Liver (tissue), 8 donors: ENCODE measurements at regions not wholly inside any gene's neighbourhood (a gene's known extent, or its start where the extent isn't known, plus 50 kb on each side); places are given as distances from the start of the nearest gene placed in this dataset.

Experiments
- DNase-seq: peaks from one replicate; pipeline ENCODE4 v3.0.0-alpha.2; 2017; ENCODE audit warnings: low spot score
- H3K27ac ChIP-seq, 2 donors: one replicate each; pipeline ENCODE4 v1.7.0; 2013; ENCODE audit warnings: inconsistent platforms in 2 of 2, low read length in 2 of 2, control low read depth in 1 of 2, low read depth in 1 of 2, mild to moderate bottlenecking in 1 of 2
- H3K27me3 ChIP-seq, 4 donors: one replicate each; pipeline versions ENCODE4 v1.6.1 to v1.7.0; 2013; ENCODE audit warnings: low read length in 3 of 4, inconsistent platforms in 1 of 4, mild to moderate bottlenecking in 1 of 4, moderate library complexity in 1 of 4; ENCODE audit not compliant: control insufficient read depth in 4 of 4, insufficient read depth in 4 of 4
- H3K36me3 ChIP-seq, 4 donors: one replicate each; pipeline versions ENCODE4 v1.6.1 to v1.7.0; 2013; ENCODE audit warnings: low read length in 3 of 4, mild to moderate bottlenecking in 3 of 4, low read depth in 1 of 4, moderate library complexity in 1 of 4; ENCODE audit not compliant: control insufficient read depth in 4 of 4, insufficient read depth in 3 of 4
- H3K4me1 ChIP-seq, 4 donors: one replicate each; pipeline versions ENCODE4 v1.6.1 to v1.7.0; 2013; ENCODE audit warnings: low read length in 3 of 4, mild to moderate bottlenecking in 3 of 4, moderate library complexity in 1 of 4; ENCODE audit not compliant: control insufficient read depth in 4 of 4, insufficient read depth in 4 of 4
- H3K4me3 ChIP-seq, 3 donors: one replicate each; pipeline versions ENCODE4 v1.6.1 to v1.7.0; 2013; ENCODE audit warnings: low read length in 3 of 3, control low read depth in 1 of 3, low read depth in 1 of 3, mild to moderate bottlenecking in 1 of 3
- H3K9ac ChIP-seq, 2 donors: one replicate each; pipeline ENCODE4 v1.7.0; 2013; ENCODE audit warnings: low read length in 2 of 2, mild to moderate bottlenecking in 2 of 2, moderate library complexity in 2 of 2, control low read depth in 1 of 2, low read depth in 1 of 2
- H3K9me3 ChIP-seq, 4 donors: one replicate each; pipeline versions ENCODE4 v1.6.1 to v1.7.0; 2013; ENCODE audit warnings: low read length in 3 of 4; ENCODE audit not compliant: control insufficient read depth in 4 of 4
- EGR1 ChIP-seq, 2 donors: IDR thresholded peaks; 2 replicates each; pipeline ENCODE4 v1.6.1; 2016 to 2018; ENCODE audit warnings: antibody characterized with exemption in 2 of 2, low read depth in 2 of 2
- FOXA1 ChIP-seq: IDR thresholded peaks from 2 replicates; pipeline ENCODE4 v1.6.1; 2016; ENCODE audit warnings: antibody characterized with exemption
- FOXA2 ChIP-seq: IDR thresholded peaks from 2 replicates; pipeline ENCODE4 v1.6.1; 2016; ENCODE audit warnings: antibody characterized with exemption
- GABPA ChIP-seq, 2 donors: IDR thresholded peaks in 1 of 2; conservative IDR thresholded peaks in 1 of 2; 2 replicates each; pipeline ENCODE4 v1.6.1; 2016; ENCODE audit warnings: antibody characterized with exemption in 2 of 2, mild to moderate bottlenecking in 1 of 2, moderate library complexity in 1 of 2
- HNF4A ChIP-seq, 2 donors: conservative IDR thresholded peaks; 2 replicates each; pipeline ENCODE4 v1.6.1; 2016; ENCODE audit warnings: antibody characterized with exemption in 2 of 2, mild to moderate bottlenecking in 2 of 2
- HNF4G ChIP-seq: IDR thresholded peaks from 2 replicates; pipeline ENCODE4 v1.6.1; 2016; ENCODE audit warnings: antibody characterized with exemption
- JUND ChIP-seq, 2 donors: IDR thresholded peaks; 2 replicates each; pipeline ENCODE4 v1.6.1; 2016; ENCODE audit warnings: antibody characterized with exemption in 2 of 2
- RAD21 ChIP-seq, 2 donors: IDR thresholded peaks; 2 replicates each; pipeline ENCODE4 v1.6.1; 2016; ENCODE audit warnings: antibody characterized with exemption in 2 of 2, mild to moderate bottlenecking in 2 of 2
- RXRA ChIP-seq, 2 donors: IDR thresholded peaks; 2 replicates each; pipeline ENCODE4 v1.6.1; 2017 to 2018; ENCODE audit warnings: antibody characterized with exemption in 2 of 2, mild to moderate bottlenecking in 1 of 2
- SP1 ChIP-seq: IDR thresholded peaks from 2 replicates; pipeline ENCODE4 v1.6.1; 2018; ENCODE audit warnings: antibody characterized with exemption, mild to moderate bottlenecking
- TAF1 ChIP-seq: conservative IDR thresholded peaks from 2 replicates; pipeline ENCODE4 v1.6.1; 2016; ENCODE audit warnings: antibody characterized with exemption, mild to moderate bottlenecking
- YY1 ChIP-seq: IDR thresholded peaks from 2 replicates; pipeline ENCODE4 v1.6.1; 2016; ENCODE audit warnings: antibody characterized with exemption, mild to moderate bottlenecking
- WGBS: extraction: QIAGEN DNeasy Blood & Tissue Kit; methylation state at CpG from one replicate; pipeline ENCODE4 v1.1.7; 2013; 5-methylcytosine and 5-hydroxymethylcytosine counted together
- TF ChIP-seq, protein P1 (sequence below): fragments of 150-350 bp; IDR thresholded peaks from 2 replicates; pipeline ENCODE4 v1.5.1; 2017; ENCODE audit warnings: improper control_type of control experiment, low read depth, low read length; ENCODE audit not compliant: missing input control
- TF ChIP-seq, protein P2 (sequence below): IDR thresholded peaks from 2 replicates; pipeline ENCODE4 v1.6.1; 2016; ENCODE audit warnings: antibody characterized with exemption
- TF ChIP-seq, protein P3 (sequence below): IDR thresholded peaks from 2 replicates; pipeline ENCODE4 v1.6.1; 2016; ENCODE audit warnings: antibody characterized with exemption
- TF ChIP-seq, protein P4 (sequence below): IDR thresholded peaks from 2 replicates; pipeline ENCODE4 v1.6.1; 2016; ENCODE audit warnings: antibody characterized with exemption
- donor health status: healthy.
- donor health status: healthy.
- donor health status: healthy.
- donor health status: healthy.
- donor health status: healthy.

DNA sequence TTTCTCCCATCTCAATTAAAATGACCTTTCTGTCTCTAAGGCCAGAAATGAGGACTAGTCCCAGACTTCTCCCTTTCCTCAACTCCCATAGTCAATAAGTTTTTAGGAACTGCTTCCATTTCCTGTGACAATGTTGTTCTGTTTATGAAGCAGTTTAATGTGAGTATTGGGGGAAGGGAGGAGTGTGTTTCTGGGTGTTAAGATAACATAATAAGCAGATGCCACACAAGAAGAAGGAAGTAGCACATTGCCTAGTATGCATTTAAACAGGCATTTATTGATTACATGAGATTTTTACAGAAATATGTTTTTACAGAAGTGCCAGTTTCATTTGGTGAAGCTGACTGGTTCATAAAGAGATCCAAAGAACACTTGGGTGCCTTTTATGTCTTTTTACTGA lies 65.6 kb upstream of the TNR start (continued):
- TF ChIP-seq, protein P1, sequence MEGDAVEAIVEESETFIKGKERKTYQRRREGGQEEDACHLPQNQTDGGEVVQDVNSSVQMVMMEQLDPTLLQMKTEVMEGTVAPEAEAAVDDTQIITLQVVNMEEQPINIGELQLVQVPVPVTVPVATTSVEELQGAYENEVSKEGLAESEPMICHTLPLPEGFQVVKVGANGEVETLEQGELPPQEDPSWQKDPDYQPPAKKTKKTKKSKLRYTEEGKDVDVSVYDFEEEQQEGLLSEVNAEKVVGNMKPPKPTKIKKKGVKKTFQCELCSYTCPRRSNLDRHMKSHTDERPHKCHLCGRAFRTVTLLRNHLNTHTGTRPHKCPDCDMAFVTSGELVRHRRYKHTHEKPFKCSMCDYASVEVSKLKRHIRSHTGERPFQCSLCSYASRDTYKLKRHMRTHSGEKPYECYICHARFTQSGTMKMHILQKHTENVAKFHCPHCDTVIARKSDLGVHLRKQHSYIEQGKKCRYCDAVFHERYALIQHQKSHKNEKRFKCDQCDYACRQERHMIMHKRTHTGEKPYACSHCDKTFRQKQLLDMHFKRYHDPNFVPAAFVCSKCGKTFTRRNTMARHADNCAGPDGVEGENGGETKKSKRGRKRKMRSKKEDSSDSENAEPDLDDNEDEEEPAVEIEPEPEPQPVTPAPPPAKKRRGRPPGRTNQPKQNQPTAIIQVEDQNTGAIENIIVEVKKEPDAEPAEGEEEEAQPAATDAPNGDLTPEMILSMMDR = no peak
- TF ChIP-seq, protein P2, sequence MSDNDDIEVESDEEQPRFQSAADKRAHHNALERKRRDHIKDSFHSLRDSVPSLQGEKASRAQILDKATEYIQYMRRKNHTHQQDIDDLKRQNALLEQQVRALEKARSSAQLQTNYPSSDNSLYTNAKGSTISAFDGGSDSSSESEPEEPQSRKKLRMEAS = no peak
- TF ChIP-seq SP1 (no peak), GABPA (IDR thresholded peaks at IDR 0.05 in 1 of 2, conservative IDR thresholded peaks at IDR 0.05 in 1 of 2) (no peak), FOXA2 (no peak), RAD21 (IDR thresholded peaks at IDR 0.05) (no peak)

DNA sequence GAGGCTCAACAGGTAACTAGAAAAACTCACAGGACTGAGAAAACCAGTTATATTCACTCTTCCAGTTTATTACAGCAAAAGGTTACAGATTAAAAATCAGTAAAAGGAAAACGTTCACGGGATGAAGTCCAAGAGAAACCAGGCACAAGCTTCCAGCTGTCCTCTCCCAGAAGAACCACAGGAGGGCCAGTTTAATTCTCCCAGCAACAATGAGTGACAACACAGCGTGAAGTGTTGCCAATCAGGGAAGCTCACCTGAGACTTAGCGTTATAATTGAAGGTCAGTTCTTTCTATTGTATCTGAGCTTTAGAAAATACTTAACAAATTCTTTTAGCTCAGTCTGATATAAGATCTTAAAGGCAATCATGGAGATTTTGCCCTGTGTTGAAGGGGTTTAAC lies 65.2 kb upstream of the TNR start:
- TF ChIP-seq RXRA (IDR thresholded peaks at IDR 0.05) = no peak
- TF ChIP-seq, protein P3, sequence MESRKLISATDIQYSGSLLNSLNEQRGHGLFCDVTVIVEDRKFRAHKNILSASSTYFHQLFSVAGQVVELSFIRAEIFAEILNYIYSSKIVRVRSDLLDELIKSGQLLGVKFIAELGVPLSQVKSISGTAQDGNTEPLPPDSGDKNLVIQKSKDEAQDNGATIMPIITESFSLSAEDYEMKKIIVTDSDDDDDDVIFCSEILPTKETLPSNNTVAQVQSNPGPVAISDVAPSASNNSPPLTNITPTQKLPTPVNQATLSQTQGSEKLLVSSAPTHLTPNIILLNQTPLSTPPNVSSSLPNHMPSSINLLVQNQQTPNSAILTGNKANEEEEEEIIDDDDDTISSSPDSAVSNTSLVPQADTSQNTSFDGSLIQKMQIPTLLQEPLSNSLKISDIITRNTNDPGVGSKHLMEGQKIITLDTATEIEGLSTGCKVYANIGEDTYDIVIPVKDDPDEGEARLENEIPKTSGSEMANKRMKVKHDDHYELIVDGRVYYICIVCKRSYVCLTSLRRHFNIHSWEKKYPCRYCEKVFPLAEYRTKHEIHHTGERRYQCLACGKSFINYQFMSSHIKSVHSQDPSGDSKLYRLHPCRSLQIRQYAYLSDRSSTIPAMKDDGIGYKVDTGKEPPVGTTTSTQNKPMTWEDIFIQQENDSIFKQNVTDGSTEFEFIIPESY = no peak
- no peak for TF ChIP-seq TAF1
- TF ChIP-seq FOXA1 = no peak
- TF ChIP-seq, protein P1 = no peak
- TF ChIP-seq, protein P2 = no peak
- no peak for TF ChIP-seq EGR1 (IDR thresholded peaks at IDR 0.05; ENCODE audit: low read depth in 2 of 2)
- TF ChIP-seq, protein P4, sequence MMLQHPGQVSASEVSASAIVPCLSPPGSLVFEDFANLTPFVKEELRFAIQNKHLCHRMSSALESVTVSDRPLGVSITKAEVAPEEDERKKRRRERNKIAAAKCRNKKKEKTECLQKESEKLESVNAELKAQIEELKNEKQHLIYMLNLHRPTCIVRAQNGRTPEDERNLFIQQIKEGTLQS = no peak
- TF ChIP-seq HNF4G = no peak
- TF ChIP-seq SP1 = no peak
- TF ChIP-seq RAD21 (IDR thresholded peaks at IDR 0.05) = no peak
- no peak for TF ChIP-seq YY1
- no peak for TF ChIP-seq JUND (IDR thresholded peaks at IDR 0.05)
- no peak for TF ChIP-seq HNF4A (conservative IDR thresholded peaks at IDR 0.05)
- Histone ChIP-seq H3K36me3 (no peaks in the 10 kb centered on the region), H3K9me3 (peaks cover 0 to 1% (median 0%) of the 10 kb centered on the region in 4 donors), H3K27ac (no peak overlapping the region), H3K4me3 (no peak overlapping the region), H3K9ac (no peak overlapping the region), H3K4me1 (no peaks in the 10 kb centered on the region), H3K27me3 (no peaks in the 10 kb centered on the region)
- DNase-seq = no peak
- 36% methylated on average over 4 of the region's 4 CpGs for WGBS
